ENCODE measurements at regions not wholly inside any gene's neighbourhood (a gene's known extent, or its start where the extent isn't known, plus 50 kb on each side); places are given as distances from the start of the nearest gene placed in this dataset.

DNA sequence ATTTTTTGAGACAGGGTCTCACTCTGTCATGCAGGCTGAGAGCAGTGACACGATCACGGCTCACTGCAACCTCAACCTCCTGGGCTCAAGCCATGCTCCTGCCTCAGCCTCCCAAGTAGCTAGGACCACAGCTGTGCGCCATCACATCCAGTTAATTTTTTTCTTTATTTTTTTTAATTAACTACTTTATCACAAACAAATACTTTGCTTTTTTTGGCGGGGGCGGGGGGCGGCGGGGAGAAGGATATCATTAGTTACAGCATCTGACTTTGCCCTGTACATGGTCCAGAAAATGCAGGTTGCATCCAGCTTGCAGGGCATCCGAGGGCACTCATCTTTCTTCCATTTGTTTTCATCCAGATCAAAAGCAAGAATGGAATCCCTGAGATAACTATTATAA lies 201.8 kb upstream of the IER5L start:
- no peak for TF ChIP-seq EZH2phosphoT487 (IDR thresholded peaks at IDR 0.05; ENCODE audit: insufficient read depth, low read depth)
- TF ChIP-seq EZH2 (IDR thresholded peaks at IDR 0.05; ENCODE audit: insufficient read depth, poor library complexity, severe bottlenecking) = no peak

Data from GM23248 (cell line).